ENCODE measurements at regions not wholly inside any gene's neighbourhood (a gene's known extent, or its start where the extent isn't known, plus 50 kb on each side); places are given as distances from the start of the nearest gene placed in this dataset.
"Not testable (repeated sequence)": the region's sequence is repeated elsewhere in the genome, so short reads cannot be mapped to it uniquely, and the experiment has no call there.

DNA sequence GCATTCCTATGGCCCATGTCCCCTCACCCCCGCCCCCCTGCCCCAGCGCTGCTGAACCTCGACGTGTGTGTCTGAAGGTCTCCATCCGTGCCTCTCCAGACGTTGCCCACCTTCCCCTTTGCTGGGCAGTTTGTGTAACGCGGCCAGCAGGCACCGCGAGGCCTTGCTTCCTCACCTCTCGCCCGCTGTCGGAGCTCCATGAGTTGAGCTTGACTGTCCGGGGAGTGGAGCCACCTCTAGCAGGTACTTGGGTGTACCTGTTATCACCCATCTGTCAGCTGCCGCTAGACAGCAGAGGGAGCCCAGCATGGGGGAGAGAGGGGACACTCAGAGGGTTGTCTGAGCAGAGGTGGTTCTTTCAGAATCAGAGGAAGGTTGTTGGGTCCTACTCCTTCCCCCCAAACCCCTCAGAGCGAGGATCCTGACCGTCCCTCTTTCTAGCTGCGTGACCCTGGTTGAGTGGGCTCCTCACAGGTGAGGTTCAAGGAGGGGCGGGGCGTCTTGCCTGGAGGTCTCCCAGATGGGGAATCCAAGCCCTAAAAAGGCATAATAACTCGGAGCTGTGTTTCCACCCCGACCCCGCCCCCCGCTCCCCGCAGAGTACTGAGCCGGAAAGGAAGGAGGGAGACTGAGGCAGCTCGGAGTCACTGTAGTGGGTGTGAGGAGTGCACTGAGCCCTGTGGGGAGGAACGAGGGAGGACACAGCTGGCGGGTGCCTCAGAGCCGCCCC is 184.7 kb downstream of the C9orf50 start:
- no peak for DNase-seq
- intact Hi-C loops (cut with DNase I) = no loop called here

DNA sequence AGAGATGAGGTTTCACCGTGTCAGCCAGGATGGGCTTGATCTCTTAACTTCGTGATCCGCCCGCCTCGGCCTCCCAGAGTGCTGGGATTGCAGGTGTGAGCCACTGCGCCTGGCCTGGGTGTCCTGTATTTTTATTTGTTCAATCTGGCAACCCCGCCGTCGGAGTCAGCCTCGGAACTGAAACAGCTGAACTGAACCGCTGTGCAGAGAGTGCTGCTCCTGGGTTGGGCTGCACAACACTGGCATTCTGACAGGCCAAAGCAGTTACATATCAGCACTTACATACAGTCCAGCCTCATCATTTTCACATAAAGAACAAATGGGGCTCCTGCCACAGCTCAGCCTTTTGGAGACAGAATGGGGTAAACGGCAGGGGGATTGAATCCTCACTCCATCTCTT is 185.6 kb downstream of the C9orf50 start:
- DNase-seq = no peak
- intact Hi-C loops (cut with DNase I) = no loop called here

DNA sequence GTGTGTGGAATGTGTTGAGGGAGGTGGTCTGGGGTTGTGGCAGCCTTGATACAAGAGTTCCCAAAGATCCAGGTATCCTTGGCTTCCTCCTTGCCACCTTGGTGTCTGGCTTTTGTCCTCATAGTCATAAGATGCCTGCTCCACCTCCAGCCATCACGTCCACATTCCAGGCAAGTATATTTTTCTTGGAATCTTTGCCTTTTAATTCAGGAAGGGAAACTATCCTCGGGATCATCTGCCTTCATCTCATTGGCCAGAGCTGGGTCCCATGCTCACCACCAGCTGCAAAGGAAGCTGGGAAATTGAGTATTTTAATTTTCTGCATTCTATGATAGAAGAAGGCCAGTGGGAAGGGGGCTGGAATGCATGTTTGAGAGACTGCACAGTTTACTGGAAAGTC is 186.7 kb downstream of the C9orf50 start:
- intact Hi-C loops (cut with DNase I) = no loop called here
- peak in 6 of 42 donors; percentile 25 to 69 (median 44) for DNase-seq

DNA sequence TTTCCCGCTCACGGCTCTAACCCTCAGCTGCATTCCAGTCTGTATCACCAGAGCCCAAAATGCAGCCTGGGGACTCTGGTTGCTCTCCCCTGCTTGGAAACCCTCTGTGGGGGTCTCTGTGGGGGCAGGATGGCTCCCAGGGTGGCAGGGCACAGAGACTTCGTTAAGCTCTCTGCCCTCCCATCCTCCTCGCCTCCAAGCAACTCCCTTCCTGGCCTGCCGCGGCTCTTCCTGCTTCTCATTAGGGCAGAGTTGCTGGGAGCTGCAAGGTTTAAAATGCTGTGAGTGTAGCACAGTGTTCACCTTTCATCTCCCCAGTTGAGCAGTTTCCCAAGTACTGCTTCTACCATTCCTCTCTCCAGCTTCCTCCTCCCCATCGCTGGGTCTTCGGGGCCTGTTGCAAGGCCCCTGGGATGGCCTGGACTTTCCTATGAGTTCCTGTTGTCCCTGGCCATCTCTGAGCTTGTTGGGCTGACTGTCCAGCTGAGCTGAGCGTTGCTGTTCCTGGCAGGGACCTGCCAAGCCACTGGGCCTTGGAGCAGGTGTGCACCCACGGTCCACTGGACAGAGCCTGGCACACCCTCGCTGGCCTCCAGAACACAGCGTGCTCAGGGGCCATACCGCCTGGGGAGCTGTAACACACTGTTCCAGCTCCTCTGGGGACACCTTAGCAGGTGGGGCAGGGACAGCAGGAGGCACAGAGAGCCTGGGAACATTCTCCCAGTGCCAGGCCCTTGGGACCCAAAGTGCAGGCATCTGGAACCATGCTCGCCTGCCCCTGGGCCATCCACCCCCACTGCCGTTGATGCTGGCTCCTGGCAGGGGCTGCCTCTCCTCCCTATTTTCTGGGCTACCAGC is 188.4 kb downstream of the C9orf50 start:
- intact Hi-C loops (cut with DNase I) = no loop called here
- peak in 1 of 42 donors; percentile 25 for DNase-seq

DNA sequence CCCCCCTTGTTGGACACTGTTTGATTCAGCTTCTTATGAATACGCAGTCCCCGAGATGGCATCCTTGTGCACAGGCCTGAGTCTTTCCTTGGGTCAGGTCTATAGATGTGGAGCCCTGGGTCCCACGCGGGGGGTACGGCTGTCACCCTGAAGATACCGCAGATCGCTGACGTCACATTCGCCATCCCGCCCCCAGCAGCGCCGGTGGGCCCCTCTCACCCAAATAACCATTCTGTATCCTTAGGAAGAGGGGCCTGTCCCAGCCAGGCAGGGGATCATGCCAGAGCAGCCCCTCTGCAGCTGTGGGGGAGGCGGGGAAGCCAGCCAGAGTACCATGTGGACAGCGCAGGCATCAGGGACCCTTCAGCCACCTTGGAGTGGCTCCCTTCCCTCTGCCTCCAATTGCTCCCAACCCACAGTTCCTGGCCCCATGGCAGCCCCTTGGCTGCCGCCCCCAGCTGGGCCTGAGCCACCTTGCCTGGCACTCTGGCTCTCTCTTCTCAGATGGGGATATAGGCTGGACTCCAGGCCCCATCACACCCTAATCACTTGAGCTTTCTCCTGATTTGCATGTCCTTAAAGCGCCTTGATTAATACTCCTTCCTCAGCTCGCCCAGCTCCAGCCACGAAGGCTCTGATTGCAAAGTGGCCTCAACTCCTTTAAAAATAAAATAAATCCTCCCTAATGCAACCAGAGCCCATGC is 189.8 kb downstream of the C9orf50 start:
- intact Hi-C loops (cut with DNase I) = no loop called here
- no peak for DNase-seq

DNA sequence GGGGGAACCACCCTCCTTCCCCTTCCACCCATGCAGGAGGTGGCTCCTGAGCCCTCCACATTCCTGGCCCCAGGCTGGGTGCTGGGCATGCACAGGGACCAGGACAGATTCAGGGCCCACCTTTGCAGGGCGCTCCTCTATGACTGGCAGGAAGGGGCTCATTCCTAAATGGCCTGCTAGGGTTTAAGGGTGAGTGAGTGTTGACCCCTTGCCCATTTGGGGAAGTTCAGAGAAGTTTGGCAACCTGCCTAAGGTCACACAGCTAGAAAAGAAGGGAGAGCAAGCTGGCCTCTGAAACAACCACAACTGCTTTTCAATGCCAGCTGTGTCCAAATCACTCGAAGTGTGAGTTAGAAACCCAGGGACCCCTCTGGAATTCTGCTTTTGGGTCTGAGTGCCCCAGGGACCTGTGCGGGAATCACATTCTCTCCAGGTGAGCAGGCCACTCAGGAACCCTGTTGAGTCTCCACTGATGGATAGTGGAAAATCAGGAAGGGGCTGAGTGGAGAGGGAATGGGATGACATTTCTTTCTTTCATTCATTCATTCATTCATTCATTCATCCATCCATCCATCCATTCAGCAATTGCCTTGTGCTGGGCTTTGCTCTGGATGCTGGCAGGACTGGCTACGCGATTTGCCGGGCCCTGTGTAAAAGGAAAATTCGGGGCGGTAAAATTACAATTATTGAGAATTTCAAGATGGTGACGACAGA is 191.9 kb downstream of the C9orf50 start:
- intact Hi-C loops (cut with DNase I) = no loop called here
- DNase-seq = no peak

DNA sequence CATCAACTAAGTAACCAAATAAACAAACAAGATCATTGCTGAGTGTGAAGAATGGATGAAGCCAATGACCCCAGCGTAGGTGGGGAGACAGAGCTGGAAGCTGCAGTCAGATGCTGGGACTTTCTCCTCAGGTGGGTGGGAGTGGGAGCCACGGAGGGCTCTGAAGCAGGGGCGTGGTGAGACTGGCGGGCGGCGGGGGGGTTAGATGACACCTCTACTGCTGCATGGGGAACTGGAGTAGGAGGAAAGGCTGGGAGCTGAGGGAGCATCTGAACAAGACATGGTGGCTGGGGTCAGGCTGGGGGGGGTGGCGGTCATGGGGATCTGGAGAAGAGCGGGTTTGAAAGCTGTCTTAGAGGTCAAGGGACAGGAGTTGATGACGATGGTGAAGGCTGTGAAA is 193.8 kb downstream of the C9orf50 start:
- DNase-seq = no peak
- intact Hi-C loops (cut with DNase I) = no loop called here

DNA sequence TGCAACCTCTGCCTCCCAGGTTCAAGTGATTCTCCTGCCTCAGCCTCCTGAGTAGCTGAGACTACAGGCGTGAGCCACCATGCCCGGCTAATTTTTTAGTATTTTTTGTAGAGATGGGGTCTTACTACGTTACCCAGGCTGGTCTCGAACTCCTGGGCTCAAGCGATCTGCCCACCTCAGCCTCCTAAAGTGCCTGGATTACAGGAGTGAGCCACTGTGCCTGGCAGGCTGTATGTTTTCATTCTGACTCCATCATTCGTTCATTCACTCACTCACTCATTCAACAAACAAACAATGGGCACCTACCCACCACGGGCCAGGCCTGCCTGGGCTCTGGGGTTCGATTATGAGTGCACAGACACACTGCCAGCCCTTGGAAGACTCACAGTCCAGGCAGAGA is 197.1 kb downstream of the C9orf50 start:
- intact Hi-C loops (cut with DNase I) = not testable (repeated sequence)

DNA sequence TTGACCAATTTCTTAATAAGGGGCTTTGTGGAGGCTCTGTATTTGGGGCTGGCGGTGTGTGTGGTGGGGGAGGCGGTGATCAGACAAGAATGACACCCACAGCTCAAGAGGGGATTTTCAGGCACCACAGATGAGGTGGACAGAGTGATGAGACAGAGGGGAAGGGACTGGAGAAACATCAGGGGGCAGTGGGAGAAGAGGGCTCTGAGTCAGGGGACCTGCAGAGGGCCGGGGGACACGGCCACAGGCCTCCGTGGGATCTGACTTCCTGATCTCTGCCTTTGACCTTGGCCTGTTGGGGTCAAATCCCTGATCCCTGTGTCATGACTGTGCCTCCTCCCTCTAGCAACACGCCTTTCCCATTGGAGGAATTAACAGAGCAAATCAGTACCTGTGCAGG is 197.7 kb downstream of the C9orf50 start:
- no peak for DNase-seq
- intact Hi-C loops (cut with DNase I) = no loop called here

More for the DNA sequence above, 197.1 kb downstream of the C9orf50 start:
- not testable (repeated sequence) for DNase-seq

DNA sequence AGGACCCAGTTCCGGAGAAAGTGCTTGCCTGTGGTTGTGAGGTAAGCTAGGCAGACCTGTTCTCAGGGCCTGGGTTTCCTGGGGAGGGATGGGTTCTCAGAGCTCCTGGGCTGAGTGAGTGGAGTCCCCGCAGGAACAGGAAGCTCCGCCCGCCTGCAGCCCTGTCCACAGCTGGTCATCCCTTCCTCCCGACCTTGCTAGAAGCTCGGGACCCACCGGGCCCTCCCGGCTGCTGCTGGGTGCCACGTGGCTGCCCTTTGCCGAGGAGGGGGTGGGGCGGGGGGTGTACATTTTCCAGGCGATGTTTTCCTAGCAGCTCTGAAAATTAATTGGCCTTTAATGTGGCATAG is 198.1 kb downstream of the C9orf50 start:
- no peak for DNase-seq
- intact Hi-C loops (cut with DNase I) = no loop called here

DNA sequence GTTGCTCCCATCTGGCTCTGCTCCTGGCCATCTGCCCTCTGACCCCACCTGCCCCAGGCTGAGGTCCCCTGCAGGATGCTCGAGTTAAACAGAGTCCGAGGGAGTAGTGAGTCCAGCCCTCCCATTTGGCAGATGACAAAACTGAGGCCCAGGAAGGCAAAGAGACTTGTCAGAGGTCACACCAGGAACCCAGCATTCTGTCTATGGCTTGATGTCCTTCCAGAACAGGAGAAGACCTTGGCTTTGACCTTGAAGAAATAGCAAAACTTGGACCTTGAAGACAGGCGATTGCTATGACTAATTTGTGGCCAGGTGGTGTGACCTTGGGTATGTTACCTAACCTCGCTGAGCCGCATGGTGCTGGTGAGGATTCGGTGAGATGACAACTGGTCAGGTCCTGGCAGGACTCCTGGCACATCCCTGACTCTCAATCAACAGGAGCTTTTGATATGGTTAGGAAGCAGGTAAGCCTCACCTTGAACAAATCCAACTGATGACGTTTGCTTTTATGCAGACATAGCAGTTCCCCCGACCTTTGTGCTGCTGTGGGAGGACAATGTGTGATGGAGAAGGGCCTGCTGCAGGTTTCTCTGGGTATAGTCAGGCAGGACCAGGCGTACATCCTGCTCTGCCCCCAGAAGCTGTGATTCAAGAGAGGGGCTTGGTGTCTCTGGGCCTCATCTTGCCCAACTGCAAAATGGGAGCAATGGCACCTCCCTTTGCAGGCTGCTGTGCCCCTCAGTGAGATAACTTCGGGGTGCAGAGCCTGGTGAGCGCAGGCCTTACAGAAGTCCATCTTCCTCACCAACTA is 198.7 kb downstream of the C9orf50 start:
- intact Hi-C loops (cut with DNase I) = no loop called here
- DNase-seq = no peak

DNA sequence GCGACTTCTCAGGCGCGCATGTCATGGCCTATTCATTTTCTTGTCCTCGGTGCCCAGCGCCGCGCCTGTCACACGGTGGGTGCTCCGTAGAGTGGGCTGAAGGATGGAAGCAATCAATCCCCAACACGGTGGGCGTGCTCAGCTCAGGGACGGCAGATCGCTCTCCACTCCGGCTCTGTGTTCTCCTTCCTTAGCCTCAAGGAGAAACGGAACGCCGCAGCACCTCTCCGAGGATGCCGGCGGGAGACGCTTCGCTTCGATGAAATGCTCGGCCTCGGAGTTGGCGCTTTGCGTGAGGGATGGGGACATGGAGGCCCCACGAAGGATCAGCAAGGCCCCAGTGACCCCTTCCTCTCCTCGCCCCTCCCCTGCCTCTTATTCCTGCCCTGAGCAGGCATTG is 199.5 kb downstream of the C9orf50 start:
- DNase-seq = no peak
- intact Hi-C loops (cut with DNase I) = no loop called here

DNA sequence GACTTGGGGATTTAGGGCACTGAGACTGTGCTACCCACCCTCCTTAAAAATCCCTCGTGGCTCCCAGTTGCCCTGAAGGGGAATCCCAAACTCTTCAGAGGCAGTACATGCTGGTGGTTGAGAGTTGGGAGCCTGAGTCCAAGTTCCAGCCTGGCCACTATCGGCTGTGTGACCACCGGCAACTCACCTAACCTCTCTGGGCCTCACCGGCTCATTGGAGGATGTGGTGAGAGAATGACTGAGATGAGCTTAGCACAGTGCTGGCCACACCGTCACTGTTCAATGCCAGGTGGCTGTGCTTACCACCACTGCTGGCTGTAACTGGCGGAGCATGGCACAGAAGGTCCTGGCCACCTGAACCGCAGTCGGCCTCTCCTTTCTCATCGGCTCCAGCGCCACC is 200.2 kb downstream of the C9orf50 start:
- intact Hi-C loops (cut with DNase I) = no loop called here
- no peak for DNase-seq

DNA sequence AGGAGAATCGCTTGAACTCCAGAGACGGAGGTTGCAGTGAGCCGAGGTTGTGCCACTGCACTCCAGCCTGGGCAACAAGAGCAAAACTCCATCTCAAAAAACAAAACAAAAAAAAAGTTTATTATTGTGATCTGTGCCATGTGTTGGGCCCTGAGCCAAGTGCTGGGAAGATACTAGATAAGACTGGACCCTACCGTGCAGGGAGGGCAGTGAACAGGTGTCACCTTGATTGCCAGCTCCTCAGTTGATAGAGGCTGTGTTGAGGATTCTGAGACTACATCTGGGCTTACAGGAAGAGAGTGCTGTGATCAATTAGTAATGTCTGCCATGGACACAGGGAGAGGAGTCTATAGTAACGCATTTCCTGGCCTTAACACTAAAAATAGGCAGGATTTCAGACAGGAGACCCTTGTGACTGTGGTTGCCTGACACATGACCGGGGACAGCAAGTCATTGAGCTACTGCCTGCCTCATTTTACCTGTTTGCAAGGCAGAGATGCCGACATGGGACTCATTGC is 201.5 kb downstream of the C9orf50 start:
- DNase-seq = no peak
- intact Hi-C loops (cut with DNase I) = loop anchor here (10.0 kb wide), 2 partner anchors 75 to 245 kb away; partner anchors contain the start of gene IER5L

DNA sequence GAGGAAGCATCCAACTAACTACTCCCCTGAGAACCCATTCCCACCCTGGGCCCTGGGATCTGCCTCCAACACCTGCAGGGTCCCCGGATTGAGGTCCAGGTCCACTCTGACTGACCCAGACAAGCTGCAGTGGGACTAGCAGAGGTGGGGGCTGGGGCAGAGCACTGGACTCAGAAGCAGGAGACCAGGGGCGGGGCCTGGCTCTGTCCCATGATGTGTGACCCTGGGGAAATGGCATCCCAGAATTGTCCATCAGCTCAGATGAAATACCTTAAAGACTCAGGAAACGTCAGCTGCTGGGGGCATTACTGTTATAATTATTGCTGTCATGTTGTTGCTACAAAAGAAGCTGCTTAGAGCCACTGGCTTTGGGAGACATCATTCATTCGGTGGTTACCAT is 202.4 kb downstream of the C9orf50 start:
- intact Hi-C loops (cut with DNase I) = loop anchor here (10.0 kb wide), 2 partner anchors 76 to 244 kb away; partner anchors contain the start of gene IER5L
- no peak for DNase-seq

DNA sequence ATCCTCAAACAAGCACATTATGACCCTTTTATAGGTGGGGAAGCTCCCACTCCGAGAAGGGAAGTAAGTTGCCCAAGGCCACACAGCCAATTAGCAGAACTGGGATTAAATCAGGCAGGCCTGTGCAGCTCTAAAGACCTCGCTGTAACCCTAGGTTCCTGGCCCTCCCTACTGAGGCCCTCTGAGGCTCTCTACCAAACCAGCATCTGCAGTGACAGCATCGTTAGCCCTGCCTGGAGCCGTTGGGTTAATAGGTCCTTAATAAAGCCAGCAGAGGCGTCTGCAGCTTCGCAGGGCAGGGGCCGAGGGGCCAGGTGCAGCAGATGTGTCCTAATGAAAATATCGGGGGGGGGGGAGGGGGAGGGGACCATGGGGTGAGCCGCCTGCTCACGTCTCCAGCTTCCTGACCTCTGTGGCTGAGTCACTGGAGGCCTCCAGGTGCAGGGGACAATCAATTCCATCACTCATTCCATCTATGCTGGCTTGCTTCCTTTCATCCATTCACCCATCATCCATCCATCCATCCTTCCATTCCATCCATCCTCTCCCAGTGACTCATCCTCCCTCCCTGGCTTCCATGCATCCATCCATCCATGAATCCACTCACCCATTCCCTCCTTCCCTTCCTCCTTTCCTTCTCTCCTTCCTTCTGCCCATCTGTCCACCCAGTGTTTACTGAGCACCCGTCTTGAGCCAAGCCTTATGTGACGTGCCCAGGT is 203.9 kb downstream of the C9orf50 start:
- no peak for DNase-seq
- intact Hi-C loops (cut with DNase I) = loop anchor here (10.0 kb wide), 2 partner anchors 78 to 242 kb away; partner anchors contain the start of gene IER5L

DNA sequence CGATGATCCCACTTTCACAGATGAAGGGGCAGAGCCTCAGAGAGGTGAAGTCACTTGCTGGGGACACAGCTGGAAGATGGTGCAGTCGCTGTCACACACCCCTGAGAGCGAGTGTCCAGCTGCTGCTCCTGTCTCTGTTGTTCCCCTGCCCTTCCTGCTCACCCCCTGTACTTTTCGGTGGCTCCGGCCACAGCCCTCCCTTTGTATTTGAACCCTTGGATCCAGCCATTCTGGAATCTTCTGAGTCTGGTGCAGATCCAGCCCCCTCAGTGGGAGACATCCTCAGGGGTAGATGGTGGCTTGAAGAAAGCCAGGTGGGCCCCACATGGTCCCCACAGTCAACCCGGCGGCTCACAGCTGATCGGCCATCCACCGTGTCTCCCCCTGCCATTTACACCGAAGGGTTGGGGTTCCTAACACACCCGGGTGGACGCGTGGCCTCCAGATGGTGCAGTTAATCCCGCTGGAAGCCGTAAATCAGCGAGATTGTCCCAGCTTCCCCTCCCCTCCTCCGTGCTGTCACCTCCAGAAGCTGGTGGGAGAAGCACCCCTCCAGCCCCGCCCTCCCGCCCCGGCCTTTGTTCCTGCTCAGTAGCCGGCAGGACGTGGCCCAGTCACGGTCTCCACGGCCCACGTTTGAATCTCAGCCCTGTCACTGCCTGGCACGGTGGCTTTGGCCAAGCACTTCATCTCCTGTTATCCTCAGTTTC is 204.8 kb downstream of the C9orf50 start:
- intact Hi-C loops (cut with DNase I) = loop anchor here (10.0 kb wide), 2 partner anchors 79 to 241 kb away; partner anchors contain the start of gene IER5L
- no peak for DNase-seq

Measured in head of caudate nucleus (tissue), 42 donors.